ENCODE measurements at regions not wholly inside any gene's neighbourhood (a gene's known extent, or its start where the extent isn't known, plus 50 kb on each side); places are given as distances from the start of the nearest gene placed in this dataset.
A peak's percentile ranks its signal among the peaks of the same experiment; 100 is the strongest.

GRCh38 chr9:107119735-107120134 lies 163.3 kb upstream of the RAD23B start:
- no peak for DNase-seq

DNA sequence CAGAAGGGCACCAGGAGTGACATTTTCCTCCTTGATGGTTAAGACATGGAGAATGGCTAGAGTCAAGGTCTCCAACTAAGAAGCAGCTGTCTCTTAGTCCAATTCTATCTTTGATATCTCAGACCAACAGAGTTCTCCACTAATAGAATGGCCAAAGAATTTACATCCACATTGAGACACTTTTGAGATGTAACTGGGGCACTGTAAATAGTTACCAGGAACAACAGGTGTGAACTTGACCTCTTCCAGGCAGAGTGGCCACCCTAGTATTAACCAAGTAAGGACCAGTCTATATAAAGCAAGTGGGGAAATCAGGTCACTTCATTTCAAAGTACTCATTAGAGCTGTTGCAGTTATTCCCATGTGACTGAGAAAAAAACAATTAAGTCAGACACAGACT lies 159.7 kb upstream of the RAD23B start:
- no peak for DNase-seq

DNA sequence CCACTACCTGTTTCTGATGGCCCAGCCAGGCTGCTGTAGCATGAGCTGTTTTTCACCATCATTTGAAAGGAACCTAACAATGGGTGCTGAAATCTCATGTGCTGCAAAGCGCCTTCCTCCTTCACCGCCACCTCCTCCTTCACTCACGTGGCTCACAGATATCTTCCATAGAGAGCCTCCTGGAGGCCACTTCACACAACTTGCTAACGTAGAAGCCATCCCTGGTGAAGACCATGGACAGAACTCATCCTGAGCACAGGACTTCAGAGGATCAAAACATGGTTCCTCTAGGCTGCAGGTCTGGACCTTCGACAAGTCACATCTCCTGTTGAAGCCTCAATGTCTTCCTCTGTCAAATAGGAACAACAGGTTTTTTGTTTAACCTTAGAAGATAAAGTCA lies 155.5 kb upstream of the RAD23B start:
- no peak for DNase-seq

- DNase-seq: no peak
Measured at GRCh38 chr9:107131108-107131799, 151.8 kb upstream of the RAD23B start.

GRCh38 chr9:107136296-107136695 lies 146.8 kb upstream of the RAD23B start:
- DNase-seq: no peak

DNA sequence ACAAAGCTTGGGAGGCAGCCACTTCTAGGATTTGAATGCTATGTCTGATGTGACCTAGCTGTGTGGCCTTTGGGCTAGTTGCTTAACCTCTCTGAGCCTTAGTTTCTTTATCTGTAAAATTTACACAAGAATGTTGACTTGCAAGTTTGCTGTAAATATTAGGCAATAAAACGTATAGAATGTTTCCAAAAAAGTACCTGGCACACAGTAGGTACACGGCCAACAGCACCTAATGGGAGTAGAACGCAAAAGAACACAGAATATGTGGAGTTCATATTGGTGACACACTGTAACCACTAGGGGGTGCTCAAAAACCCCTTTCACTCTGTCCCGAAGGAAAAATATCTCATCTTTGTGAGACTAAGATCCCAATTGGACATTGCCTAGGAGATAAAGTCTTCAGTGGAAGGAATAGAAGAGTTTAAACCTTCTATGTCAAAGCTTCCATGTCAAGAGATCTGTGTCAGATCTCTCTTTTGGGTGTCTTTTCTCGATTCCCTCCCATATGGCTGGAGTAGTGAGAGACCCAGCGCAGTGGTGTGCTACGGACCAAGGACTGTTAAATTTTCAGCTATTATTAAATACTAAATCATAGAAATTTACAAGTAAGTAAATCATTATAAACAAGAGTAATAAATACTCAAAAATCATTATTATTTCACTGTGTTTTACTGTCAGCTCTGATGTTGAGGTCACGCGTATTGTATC lies 145.4 kb upstream of the RAD23B start:
- peak in 1 of 2 donors; percentile 17 for DNase-seq

DNA sequence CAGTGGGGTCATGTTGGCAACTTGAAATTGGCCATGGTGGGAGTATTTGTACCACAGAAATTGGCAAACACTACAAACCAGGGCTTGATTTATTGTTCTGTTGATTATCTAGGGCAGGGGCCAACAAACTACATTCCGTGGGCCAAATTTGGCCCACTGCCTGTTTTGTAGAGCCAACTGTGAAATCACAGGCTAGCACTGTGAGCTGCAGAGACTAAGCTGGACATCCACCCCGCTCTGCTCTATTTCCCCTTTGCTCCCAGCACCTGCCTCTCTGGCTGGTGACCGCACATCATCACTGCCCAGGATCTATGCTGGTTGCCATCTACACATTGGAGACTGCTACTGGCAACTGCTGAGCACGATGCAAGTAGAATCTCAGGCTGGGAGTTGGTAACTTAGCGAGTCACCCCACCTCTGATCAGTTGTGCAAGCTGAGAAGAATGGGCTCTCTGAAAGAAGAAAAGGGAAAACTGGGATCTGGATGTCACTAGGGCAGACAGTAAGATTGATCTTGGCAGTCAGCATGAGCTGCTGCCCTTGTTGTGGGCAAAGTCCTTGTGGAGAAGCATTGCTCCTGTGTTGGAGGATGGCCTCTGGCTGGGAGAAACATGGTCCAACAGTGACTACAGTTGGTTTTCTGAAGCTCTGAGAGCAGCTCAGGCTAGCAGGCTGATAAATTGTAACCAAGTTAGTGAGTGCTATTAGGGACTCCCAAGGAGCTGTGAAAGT lies 144.7 kb upstream of the RAD23B start:
- DNase-seq: no peak

- DNase-seq: no peak
Measured at GRCh38 chr9:107141967-107142366, 141.1 kb upstream of the RAD23B start.

GRCh38 chr9:107142430-107142829 lies 140.6 kb upstream of the RAD23B start:
- DNase-seq: no peak

GRCh38 chr9:107142896-107143603 lies 140.0 kb upstream of the RAD23B start:
- no peak for DNase-seq

DNA sequence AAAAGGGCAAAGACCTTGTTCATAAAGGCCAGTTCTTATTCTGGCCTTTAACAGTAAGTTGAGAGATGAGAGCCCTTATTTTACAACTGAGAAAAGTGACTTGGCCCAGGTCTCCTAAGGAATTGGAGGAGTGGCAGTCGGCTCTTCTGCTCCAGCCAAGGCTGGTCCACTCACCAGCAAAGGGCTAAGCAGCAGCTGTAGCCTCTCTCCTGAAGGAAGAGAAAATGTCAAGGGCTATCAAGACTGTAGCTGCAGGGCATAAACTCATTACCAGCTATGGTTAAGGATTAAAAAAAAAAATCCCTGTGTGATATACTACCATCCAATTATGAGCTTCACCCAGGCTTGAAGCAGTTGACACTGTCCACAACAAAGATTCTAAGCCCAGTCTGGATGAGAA lies 138.6 kb upstream of the RAD23B start:
- DNase-seq: no peak

- DNase-seq: no peak
Measured at GRCh38 chr9:107147134-107147533, 135.9 kb upstream of the RAD23B start.

DNA sequence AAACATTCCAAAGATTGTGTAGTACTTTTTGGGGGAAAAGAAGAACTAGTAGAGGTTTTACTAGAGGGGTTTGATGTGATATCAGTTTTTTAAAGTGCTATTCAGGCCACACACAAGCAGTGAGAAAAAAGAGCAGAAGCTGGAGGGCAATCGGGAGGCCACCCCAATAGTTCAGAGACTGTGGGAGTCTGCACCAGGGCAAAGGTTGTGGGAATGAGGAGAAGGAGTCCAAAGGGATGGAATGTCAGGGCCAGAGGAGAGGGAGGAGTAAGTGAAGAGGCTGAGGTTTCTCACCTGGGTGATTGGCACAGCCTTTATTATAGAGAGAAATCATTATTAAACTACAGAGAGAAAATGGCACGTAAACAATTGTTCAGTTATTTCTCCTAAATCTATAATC lies 134.9 kb upstream of the RAD23B start:
- DNase-seq: no peak

GRCh38 chr9:107149756-107150155 lies 133.3 kb upstream of the RAD23B start:
- no peak for DNase-seq

GRCh38 chr9:107153336-107153735 lies 129.7 kb upstream of the RAD23B start:
- no peak for DNase-seq

DNA sequence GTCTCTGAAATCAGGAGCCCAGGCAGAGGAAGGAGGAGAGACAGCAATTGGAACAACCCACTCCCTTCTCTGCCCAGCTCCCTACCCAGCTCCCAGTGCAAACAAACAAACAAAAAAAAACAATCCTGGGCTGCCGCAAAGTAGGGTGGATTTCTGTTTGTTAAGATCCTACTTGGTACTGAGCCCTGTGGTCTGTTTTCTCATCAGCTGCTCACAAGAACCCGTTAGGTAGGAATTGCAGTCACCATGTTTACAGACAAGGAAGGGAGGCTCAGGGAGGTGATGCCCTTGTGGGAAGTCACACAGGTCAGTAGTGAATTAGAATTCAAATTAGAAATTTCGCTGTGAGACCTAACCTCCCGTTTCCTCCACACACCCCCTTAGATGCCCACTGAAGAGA lies 128.8 kb upstream of the RAD23B start:
- DNase-seq: no peak

DNA sequence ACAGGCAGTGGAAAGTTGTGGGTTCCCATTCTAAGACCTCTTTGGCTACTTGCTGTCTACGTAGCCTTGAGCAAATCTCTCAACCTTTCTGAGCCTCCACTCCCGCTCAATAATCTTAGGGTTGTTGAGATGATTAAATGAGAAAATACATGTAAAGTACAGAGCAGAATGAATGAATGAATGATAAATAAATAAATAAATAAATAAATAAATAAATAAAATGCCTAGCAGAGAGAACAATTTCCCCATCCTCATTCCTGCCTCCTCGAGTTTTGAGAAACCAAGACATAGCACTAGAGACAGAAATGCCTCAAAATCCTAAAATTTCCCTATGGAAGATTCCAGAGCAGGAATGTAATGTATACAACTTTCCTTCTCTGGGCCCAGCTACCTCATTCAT lies 128.3 kb upstream of the RAD23B start:
- DNase-seq: no peak

GRCh38 chr9:107155244-107155817 lies 127.7 kb upstream of the RAD23B start:
- DNase-seq: no peak

- no peak for DNase-seq
Measured at GRCh38 chr9:107158321-107158720, 124.8 kb upstream of the RAD23B start.

DNA sequence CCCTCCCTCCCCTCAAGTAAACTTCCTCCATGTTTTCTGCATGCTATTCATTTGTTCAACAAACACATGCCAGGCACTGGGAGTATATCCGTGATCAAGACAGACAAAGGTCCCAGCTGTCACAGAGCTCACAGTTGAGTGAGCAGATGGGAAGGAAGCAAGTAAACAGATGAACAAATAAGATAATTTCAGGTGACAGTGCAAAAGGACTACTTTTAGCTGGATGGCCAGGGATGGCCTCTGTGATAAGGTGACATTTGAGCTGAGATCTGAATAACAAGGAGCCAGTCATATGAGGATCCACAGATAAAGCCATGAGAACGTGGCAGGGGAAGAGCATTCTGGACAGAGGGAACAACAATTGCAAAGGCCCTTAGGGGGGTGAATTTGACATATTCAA lies 121.7 kb upstream of the RAD23B start:
- no peak for DNase-seq

DNA sequence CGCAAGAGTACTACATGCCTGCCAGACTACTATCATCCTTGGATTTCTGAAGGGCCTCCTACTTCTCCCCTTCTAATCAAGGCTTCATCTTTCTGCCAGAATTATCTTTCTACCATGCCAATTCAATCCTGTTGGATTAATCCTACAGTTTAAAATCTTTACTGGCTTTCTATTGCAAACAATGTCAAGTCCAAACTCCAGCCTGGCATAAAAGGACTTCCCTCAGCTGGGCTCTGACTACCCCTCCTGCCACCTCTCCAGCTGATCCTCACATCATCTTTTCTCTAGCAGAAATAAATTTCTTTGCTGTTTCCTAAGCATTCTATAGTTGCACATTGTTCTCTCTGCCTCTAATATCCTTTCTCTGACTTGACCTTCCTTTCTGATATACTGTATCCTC lies 119.7 kb upstream of the RAD23B start:
- DNase-seq: no peak

DNA sequence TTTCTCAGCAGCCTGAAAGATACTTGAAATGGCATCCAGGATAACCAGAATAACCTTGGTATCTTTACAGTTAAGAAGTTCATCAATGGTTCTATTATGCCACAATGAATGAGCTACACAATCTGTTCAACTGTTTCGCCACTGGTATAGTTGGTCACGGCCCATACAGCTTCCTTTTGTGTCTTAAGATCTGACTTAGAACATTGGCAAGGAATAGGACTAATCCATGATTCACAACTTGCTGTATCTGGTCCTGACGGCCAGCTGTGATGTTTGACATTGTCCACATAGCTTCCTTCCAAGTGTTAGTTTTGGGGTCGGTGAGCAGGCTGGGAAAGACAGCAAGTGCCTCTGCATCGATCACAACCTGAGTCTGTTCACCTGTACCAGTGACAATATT lies 113.3 kb upstream of the RAD23B start:
- no peak for DNase-seq

DNA sequence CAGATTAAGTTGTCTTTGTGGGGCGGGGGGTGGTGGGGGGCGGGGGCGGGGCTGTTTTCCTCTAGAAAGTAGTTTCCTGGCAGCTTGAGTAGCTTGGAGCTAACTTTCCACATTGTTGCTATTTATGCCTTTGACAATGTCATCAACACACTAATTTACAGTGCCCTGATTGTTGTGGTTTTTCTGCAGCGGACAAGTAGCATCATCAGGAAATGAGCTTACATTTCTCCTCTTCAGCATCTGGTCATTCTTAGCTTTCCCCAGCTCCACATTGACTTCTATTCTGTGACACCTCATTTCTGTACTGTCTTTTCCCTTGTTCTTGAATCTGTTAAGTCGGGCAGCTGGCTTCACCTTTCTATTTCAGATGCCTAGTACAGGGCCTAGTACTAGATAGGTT lies 112.3 kb upstream of the RAD23B start:
- DNase-seq: no peak
